ENCODE measurements at regions not wholly inside any gene's neighbourhood (a gene's known extent, or its start where the extent isn't known, plus 50 kb on each side); places are given as distances from the start of the nearest gene placed in this dataset.

- TF ChIP-seq, protein P1, sequence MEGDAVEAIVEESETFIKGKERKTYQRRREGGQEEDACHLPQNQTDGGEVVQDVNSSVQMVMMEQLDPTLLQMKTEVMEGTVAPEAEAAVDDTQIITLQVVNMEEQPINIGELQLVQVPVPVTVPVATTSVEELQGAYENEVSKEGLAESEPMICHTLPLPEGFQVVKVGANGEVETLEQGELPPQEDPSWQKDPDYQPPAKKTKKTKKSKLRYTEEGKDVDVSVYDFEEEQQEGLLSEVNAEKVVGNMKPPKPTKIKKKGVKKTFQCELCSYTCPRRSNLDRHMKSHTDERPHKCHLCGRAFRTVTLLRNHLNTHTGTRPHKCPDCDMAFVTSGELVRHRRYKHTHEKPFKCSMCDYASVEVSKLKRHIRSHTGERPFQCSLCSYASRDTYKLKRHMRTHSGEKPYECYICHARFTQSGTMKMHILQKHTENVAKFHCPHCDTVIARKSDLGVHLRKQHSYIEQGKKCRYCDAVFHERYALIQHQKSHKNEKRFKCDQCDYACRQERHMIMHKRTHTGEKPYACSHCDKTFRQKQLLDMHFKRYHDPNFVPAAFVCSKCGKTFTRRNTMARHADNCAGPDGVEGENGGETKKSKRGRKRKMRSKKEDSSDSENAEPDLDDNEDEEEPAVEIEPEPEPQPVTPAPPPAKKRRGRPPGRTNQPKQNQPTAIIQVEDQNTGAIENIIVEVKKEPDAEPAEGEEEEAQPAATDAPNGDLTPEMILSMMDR (IDR thresholded peaks at IDR 0.05; ENCODE audit: insufficient read depth, low read depth, low read length): no peak
- TF ChIP-seq EZH2 (IDR thresholded peaks at IDR 0.05; ENCODE audit: insufficient read depth, low read length): no peak
These were observed 515.5 kb downstream of the C12orf50 start for GRCh38 chr12:87513536-87514280.

Measured in astrocyte (in vitro differentiated cells and primary cell).